C1 segment of cervical spinal cord (tissue), 14 donors: ENCODE measurements at regions not wholly inside any gene's neighbourhood (a gene's known extent, or its start where the extent isn't known, plus 50 kb on each side); places are given as distances from the start of the nearest gene placed in this dataset.

Source experiments
- DNase-seq, 14 donors: peaks; one replicate each; lab custom pipeline; 2025; lab: John Stamatoyannopoulos, UW

DNA sequence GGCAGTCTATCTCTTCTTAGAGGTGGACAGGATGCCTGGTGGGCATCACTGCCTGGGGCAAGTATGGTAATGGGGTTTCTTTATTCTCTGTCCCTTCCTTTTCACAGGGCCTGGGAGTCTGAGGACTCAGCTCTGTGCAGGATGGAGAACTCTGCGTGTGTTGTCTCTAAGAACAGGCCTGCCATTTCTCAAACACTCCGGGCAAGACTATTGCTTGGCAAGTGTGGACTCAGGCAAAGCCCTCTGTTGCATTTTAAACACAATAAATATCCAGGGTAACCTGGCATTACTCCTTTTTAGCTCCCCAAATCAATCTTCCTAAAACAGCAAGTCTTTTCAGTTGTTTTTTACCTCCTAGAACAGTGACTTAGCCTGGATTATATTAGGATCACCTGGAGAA lies 185.1 kb upstream of the ROPN1 start:
- DNase-seq = peak in 1 of 14 donors; percentile 1

DNA sequence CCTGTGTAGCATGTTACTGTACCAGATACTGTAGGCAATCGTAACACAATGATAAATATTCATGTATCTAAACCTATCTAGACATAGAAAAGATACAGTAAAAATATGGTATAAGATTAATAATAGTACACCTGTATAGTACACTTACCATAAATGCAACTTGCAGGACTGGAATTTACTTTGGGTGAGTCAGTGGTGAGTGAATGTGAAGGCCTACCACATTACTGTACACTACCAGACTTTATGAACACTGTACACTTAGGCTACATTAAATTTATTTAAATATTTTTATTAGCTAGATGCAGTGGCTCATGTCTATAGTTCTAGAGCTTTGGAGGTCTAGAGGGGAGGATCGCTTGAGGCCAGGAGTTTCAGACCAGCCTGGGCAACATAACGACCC lies 186.6 kb upstream of the ROPN1 start:
- DNase-seq = no peak

DNA sequence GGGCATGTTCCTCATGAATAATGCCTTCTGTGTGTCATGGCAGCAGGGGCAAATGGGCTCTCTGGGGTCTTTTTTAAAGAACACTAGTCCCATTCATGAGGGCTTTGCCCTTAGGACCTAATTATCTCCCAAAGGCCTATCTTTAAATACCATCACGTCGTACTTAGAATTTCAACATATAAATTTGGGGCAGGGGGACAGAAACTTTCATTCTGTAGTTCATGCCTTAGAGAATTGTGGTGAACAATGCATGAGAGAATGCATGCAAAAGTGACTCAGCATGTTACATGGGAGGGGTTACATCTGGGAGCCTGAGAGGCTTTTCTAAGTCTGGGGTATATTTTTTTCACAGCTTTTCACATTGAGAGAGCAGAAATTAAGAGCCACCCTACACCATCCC lies 208.5 kb upstream of the ROPN1 start:
- no peak for DNase-seq

DNA sequence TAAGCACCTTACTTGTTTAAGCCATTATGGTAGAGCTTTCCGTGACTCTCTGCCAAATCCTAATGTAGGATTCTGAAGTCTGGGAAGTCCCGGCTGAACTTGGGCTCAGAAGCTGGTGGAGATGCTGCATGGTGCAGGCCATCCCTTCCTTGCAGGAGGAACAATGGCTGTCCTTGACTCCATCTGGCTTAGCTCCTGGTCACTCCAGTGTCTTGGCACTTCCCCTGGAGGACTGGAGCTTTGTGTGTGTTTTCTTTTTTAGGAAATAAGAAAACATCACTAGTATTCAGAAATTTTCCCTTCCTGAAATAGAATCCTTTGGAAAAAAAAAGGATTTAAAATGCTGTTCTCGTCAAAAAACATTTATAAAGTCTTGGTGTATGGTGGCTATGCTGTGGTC lies 209.3 kb upstream of the ROPN1 start:
- no peak for DNase-seq

DNA sequence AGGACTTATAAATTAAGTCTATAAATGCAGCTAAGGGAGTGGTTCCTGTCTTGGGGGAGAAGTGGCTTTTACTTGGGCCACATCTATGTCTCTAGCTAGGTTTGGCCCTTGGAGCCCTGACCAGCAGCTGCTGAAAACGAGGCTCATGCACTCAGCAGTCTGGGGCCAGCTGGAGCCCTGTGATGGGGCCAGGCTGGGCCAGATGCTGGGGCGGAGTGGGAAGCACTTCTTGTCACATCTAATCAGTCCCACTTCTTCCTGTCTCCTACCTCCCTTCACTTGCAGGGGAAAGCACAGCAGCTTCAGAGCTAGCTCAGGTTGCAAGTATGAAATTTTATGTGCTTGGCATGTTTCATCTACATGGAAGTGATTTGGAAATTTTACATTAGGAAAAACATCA lies 209.9 kb upstream of the ROPN1 start:
- DNase-seq = peak in 1 of 14 donors; percentile 1

DNA sequence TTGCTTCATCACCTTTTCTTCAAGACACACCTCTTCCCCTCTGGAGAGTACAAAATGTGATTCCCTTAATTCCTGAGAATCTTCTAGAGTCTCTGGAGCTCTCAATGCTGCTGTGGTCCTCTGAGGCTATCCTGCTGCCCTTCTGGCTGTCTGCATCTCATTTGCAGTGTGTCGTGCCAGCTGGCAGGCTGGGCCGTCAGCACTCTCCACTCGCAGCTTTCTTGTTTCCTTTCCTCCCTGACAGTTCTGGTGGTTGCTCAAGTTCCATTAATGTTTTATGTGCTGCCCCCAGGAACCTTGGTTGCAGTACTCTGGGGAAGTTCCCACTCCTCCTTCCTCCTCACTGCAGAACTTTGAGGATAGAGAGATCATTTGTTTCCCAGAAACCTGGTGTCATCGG lies 210.8 kb upstream of the ROPN1 start:
- peak in 9 of 14 donors; percentile 7 to 65 (median 26) for DNase-seq

DNA sequence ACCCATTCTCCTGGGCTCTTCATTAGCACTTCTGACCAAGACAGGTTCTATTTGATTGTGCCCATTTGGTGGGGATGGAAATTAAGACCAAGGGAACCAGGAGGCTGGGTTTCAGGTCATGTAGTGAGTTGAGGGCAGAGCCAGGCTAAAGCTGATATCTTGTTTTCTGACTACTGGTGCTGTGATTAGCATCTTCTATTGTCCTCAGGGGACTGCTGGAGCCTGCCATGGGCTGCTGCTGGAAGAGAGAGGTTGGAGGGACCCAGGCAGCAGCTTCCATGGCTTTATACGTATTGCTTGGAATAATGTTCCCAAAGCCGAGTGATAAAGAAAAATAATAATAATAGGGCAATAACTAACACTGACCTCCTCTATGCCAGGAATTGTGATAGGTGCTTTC lies 211.4 kb upstream of the ROPN1 start:
- no peak for DNase-seq

DNA sequence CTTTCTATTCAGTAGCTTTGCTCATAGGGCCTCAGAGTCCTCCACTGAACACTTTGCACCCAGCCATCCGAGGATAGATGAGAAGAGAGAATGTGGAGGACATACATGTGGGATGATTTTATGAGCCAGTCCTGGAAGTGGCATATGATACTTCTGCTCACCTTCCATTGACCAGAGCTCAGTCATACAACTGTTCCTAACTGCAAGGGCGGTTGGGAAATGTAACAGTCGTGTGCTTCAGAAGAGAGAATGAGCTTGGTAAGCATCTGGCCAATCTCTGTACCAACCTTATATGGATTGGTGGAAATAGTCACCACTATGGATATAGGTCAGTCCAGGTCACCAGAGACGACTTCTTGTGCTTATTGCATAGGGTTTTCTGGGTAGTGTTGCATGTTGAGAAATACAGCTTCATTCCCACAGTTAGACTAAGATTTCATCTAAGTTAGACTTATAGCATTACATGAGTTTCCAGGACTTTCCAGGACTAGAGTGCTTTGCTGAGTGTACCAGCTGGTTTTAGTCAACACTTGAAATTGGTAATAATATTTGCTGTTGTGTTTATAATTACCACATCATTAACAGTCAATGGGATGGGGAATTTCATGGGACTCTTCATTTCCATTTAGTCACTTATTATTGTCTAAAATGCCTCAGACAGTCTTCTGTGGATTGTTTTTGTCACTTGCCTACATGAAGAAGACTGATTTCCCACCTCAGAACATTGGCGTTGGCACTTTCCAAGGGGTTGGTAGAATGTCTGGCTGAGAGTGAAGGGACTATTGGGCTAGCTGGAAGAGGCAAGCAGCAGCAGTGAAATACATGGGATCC lies 214.5 kb upstream of the ROPN1 start:
- DNase-seq = no peak

DNA sequence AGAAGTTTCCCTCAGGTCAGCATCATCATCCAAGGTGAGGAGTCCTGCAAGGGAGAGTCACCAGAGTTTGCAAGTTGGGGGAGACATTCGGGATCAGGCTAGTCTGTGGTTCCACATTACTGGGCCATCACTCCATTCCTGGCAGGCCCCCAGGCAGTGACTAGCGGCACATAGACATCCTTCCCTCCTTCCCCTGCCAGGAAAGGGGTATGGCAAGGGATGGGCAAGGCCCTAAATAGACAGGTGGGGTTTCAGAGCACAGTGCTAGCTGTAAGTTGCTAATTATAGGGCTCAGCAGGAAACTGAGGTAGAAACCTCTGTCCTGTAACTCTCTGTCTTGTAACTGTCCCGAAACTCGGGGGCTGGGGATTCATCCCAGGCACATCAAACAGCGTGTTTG lies 215.2 kb upstream of the ROPN1 start:
- no peak for DNase-seq

DNA sequence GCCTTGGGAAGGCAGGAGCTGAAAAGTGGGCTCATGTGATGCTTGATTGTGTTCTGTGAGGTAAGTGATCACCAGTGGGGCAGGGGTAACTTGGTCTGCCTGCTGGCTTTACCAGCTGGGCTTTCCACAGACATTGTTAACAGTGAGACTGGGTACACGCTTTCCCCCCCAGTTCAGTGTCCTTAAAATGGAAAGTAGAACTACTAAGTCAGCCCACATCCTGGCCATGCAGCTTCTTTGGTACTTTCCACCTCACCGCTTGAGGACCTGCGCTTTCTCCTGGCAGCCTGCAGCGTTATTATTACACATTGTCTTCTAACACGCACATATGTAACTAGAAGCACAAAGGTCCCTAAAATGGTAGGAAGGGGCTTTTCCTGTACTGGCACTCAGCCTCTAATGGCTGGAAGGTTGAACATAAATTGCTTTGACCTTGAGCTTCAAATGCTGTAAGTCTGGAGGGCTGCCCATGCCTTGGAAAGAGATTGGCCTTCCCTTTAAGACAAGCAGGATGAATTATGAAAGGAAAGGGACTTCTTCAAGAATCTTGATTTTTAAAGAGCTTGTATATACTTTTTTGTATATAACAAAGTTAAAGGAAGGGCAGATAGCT lies 216.1 kb upstream of the ROPN1 start:
- no peak for DNase-seq

DNA sequence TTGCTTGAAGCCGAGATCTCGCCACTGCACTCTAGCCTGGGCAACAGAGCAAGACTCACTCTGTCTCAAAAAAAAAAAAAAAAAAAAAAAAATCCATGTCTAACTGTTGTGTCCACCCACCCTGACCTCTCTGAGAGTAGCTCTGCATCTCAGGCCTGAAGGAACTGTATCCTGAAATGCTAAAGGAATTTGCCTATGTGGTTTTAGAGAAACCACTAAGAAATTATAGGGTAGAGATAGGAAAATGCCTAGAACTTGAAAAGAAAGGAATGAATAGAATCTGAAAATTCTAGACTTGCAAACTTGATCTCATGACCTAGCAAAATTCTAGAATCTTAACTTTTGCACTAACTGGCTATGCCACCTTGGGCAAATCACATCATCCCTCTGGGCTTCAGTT lies 217.5 kb upstream of the ROPN1 start:
- no peak for DNase-seq

DNA sequence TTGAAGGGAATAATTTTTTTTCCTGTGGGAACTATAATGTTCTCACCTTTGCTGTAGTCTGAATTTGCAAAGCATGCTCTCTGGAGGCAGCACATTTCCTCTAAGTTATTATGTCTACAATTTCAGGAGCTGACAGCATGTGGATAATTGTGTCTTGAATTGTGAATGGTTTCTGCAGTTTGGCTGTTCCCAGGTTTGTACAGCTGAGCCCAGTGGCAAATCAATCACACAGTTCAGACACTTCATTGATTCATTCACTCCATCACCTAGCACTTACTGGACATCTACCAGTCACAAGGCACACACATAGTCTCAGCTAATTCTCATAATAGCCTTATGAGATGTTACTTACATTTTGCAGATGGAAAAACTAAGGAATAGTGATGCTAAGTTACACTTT lies 219.0 kb upstream of the ROPN1 start:
- DNase-seq = no peak

DNA sequence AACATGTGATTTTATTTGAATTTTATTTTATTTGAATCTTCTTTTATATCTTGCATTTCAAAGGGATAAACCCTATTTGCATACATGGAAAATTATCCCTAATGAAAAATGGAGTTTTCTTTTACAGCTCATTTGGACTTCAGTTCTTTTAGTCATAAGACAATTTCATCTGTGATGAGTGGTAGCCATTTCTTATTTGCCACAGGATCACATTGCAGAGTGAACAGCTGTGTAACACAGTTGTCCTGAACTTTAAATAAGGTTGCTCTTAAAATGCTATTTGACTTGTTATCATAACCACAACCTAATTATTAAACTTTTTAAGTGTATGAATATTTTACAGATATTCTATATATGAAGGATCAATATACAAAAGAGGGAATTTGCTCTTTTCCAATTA lies 221.7 kb upstream of the ROPN1 start:
- DNase-seq = no peak

DNA sequence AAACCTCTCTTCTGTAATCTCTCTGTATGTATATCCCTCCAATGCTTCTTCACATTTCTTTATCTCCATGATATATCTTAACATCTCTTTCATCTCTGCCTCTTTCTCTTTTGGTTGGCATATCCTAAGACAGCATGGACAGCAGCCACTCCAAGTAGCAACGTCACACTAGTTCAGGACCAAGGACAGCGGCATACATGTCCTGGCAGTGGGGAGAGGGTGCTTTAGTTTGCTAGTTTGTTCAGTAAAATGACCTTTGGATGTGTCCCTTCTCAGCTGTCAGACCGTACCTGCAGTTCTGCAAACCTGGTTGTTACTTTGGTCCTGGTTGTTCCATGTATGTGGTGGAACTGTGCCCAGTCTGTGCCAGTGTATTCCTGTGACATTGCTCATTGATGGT lies 225.6 kb upstream of the ROPN1 start:
- no peak for DNase-seq

DNA sequence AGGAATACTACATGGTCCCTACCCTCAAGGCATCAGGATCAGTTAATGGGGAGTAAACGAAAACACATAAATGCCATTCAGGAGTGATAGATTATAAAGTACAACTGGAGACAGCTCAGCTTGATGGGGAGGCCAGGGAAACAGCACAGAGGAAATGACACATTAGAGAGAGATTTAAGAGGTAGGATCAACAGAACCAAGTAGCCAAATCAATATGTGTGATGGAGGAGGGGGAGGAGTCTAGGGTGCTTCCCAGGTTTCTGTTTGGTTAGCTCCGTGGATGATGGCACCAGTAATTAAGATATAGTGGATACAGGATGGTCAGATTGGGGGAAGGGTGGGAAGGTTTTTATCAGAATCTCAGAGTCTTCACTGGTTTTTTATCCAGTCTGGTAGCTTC lies 229.5 kb upstream of the ROPN1 start:
- no peak for DNase-seq

DNA sequence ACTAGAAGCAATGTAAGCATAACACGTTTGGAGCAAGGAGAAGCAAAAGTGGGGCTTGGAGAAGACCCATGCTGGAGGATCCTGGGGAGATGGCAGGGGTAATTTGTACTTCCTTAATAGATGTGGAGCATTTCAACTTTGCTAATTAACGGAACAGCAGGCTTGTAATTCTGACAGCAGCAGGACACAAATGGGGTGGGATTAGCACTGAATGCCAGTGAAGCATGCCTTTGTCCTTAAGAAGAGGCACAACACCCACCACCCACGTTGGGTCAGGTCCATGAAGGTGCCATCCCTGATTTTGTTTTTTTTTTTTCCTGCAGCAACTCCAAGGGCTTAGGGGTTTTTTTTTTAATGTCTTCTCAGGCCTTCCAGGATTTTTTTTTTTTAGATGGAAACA lies 231.9 kb upstream of the ROPN1 start:
- DNase-seq = no peak

DNA sequence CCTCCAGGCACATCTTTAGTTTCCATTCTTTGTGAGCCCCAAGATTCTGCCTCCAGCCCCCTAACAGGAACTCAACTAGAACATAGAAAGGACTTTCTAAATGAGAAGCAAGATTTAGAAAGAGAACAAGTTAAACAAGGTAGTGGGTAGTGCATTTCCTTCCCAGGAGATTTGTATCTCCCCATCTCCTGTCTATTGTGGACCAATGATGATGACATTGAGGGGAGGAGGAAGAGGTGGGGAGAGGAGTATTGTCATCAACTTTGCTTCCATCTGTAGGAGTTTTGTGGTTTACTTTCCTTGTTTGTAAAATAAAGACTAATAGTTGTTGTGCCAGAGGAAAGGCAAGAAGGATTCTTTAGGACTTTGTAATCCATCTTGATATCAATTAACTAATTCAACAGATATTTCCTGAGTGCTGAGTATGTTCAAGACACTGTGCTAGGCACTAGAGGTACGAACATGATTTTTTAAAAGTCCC lies 235.3 kb upstream of the ROPN1 start:
- DNase-seq = no peak

DNA sequence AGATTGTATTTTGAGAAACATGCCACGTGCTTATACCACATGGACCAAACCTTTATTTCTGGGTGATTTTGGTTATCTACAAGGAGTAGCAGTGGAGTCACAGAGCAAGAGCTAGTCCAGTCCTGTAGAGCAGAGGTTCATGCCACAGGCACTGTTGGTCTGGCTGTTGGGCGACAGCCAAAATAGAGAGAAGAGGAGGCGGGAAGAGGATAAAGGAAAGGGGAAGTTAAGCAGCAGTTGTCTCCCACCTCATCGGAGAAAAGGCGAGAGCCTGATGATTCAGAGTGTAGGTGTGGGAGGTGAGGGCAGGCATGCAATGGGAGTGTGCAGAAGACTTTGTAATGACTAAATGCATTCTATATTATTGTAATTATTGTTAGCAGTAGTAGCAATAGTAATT lies 237.5 kb upstream of the ROPN1 start:
- no peak for DNase-seq

DNA sequence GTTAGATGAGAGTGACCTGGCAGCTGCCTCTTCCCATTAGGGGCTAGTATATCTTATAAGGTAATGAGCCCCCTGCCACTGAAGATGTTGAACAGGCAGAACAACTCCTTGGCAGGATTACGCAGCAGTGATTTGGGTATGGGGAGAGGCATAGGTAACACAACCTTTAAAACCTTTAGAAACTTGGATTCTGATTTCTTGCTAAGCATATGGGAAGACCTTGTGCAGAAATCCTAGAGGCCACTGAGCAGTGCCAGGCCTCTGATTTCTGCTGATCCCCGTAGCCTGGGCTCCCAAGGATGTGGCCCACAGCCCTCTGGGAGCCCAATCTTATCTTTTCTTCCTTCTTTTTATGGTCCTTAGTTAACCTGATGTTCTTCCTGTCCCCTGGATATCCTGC lies 237.9 kb upstream of the ROPN1 start:
- DNase-seq = no peak

DNA sequence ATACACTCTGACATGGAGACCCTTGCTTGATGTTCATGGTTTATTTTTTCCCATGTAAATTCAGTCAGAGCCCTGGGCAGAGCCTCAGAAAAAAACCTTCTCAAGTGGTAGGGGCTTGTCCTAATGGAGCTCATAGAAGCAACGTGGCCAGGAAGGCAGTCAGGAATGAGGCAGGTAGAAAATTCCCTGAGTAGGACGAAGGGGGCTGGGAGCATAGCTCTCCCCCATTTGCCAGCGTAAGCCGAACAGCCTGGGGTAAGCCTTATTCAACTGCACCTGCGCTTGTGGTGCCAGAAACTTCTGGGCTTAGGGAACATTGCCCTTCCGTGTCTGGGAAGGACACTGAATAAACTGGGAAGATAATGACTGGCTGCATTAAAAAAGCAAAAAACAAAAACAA lies 238.5 kb upstream of the ROPN1 start:
- DNase-seq = no peak

DNA sequence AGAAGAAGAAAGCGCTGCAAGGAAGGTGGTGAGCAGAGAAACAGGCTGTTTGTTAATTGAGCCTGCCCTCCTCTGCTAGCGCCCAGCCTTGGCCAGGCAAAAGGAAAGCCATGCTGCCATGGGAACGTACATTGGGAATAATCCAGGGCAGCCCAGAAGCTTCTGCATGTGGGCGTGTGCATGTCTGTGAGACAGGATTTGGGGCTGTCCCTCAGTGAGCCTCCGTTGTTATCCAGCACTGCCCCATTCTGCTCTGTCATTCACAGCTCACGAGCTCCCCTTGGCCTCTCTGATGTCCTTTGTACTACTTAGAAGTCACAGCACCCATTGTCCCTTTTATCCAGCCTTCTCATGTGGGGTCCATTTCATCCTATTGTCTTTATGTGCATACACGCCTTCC lies 239.1 kb upstream of the ROPN1 start:
- peak in 5 of 14 donors; percentile 2 to 25 (median 13) for DNase-seq

DNA sequence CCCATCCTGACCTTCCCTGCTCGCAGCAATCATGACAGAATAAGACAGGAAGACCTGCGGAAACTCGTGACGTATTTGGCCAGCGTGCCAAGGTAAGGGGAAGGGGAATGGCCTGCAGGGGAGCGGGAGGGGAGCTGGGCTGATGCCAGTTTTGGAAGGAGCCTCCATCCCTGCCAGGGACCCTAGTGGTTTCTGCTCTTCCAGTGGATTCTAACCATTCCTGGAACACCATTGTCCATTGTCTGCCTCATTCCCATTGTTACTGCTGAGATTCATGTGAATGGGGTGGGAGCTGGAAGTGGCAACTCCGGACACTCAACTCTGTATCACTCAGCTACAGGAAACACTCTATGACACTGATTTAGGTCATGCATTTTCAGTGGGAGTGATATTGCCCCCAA lies 242.9 kb upstream of the ROPN1 start:
- DNase-seq = no peak

DNA sequence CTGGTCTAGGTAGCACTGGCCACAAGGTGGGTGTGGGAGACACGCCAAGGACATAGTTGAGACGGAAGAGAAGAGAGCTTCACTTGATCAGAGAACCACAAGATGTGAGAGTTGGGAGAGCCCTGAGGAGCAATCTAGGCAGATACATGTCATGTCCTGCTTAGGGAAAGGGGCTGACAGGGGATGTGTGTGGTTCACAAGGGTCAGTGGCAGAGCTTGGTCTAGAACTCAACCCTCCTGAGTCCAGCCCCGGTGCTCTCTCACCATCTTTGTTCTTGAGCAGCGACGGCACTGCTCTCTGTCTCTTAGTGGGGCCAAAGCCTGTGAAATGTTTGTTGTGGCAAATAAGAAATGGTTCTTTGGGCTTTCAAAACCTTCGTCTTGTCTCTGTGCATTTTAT lies 243.5 kb upstream of the ROPN1 start:
- no peak for DNase-seq
